ENCODE measurements at regions not wholly inside any gene's neighbourhood (a gene's known extent, or its start where the extent isn't known, plus 50 kb on each side); places are given as distances from the start of the nearest gene placed in this dataset.

GRCh38 chr13:24005755-24006281 is 108.5 kb upstream of the C1QTNF9B start:
- Histone ChIP-seq H3K4me1 (peaks cover 0 to 8% (median 0%) of the 10 kb centered on the region in 4 donors), H3K36me3 (no peaks in the 10 kb centered on the region), H3K27me3 (no peaks in the 10 kb centered on the region), H3K27ac (no peak overlapping the region), H3K9me3 (no peaks in the 10 kb centered on the region), H3K4me3 (no peak overlapping the region)
- ATAC-seq (ENCODE audit: low FRiP score in 2 of 2) (no peak), DNase-seq (no peak)
- TF ChIP-seq EP300 (IDR thresholded peaks at IDR 0.05) (no peak), CTCF (IDR thresholded peaks at IDR 0.05) (no peak), POLR2A (IDR thresholded peaks at IDR 0.05) (no peak), POLR2AphosphoS5 (IDR thresholded peaks at IDR 0.05) (no peak)
- 60 to 64% methylated on average over 4 of the region's 4 CpGs for WGBS, 2 donors

- no peak for TF ChIP-seq POLR2A (IDR thresholded peaks at IDR 0.05)
- TF ChIP-seq POLR2AphosphoS5 (IDR thresholded peaks at IDR 0.05): no peak
- TF ChIP-seq CTCF (IDR thresholded peaks at IDR 0.05): no peak
- TF ChIP-seq EP300 (IDR thresholded peaks at IDR 0.05): no peak
- Histone ChIP-seq H3K4me3 (no peak overlapping the region), H3K27me3 (no peaks in the 10 kb centered on the region), H3K36me3 (no peaks in the 10 kb centered on the region), H3K27ac (no peak overlapping the region), H3K4me1 (peaks cover 0 to 8% (median 0%) of the 10 kb centered on the region in 4 donors), H3K9me3 (no peaks in the 10 kb centered on the region)
- DNase-seq (no peak), ATAC-seq (ENCODE audit: low FRiP score in 2 of 2) (no peak)
- 90 to 92% methylated on average over 14 to 17 of the region's 17 CpGs for WGBS, 2 donors
These were observed 109.4 kb upstream of the C1QTNF9B start for GRCh38 chr13:24006520-24007248.

- H3K27ac ChIP-seq: no peak overlapping the region
- no peak overlapping the region for H3K4me3 ChIP-seq
- DNase-seq (no peak), ATAC-seq (ENCODE audit: low FRiP score in 2 of 2) (no peak)
- TF ChIP-seq POLR2A (IDR thresholded peaks at IDR 0.05) (no peak), CTCF (IDR thresholded peaks at IDR 0.05) (no peak), EP300 (IDR thresholded peaks at IDR 0.05) (no peak), POLR2AphosphoS5 (IDR thresholded peaks at IDR 0.05) (no peak)
- H3K36me3 ChIP-seq: no peaks in the 10 kb centered on the region
- peaks cover 0 to 8% (median 0%) of the 10 kb centered on the region in 4 donors for H3K4me1 ChIP-seq
- H3K9me3 ChIP-seq: no peaks in the 10 kb centered on the region
- no peaks in the 10 kb centered on the region for H3K27me3 ChIP-seq
- 79 to 87% methylated on average over 9 of the region's 9 CpGs for WGBS, 2 donors
These were observed 110.8 kb upstream of the C1QTNF9B start for GRCh38 chr13:24007979-24008620.

- no peaks in the 10 kb centered on the region for H3K27me3 ChIP-seq
- no peaks in the 10 kb centered on the region for H3K36me3 ChIP-seq
- ATAC-seq (ENCODE audit: low FRiP score in 2 of 2) (no peak), DNase-seq (no peak)
- TF ChIP-seq EP300 (IDR thresholded peaks at IDR 0.05) (no peak), CTCF (IDR thresholded peaks at IDR 0.05) (no peak), POLR2AphosphoS5 (IDR thresholded peaks at IDR 0.05) (no peak), POLR2A (IDR thresholded peaks at IDR 0.05) (no peak)
- H3K4me1 ChIP-seq: peaks cover 0 to 8% (median 0%) of the 10 kb centered on the region in 4 donors
- no peak overlapping the region for H3K4me3 ChIP-seq
- no peaks in the 10 kb centered on the region for H3K9me3 ChIP-seq
- WGBS, 2 donors: 84 to 100% methylated on average over 3 of the region's 3 CpGs
- no peak overlapping the region for H3K27ac ChIP-seq
These were observed 111.4 kb upstream of the C1QTNF9B start for GRCh38 chr13:24008679-24009078.

Data from upper lobe of left lung (tissue), 6 donors.